ENCODE measurements at regions not wholly inside any gene's neighbourhood (a gene's known extent, or its start where the extent isn't known, plus 50 kb on each side); places are given as distances from the start of the nearest gene placed in this dataset.

GRCh38 chr5:98365126-98365525 is 408.3 kb upstream of the RGMB start:
- TF ChIP-seq AEBP2 (tag by site-specific recombination; IDR thresholded peaks at IDR 0.05; ENCODE audit: borderline replicate concordance) (no peak), ZNF184 (tag by site-specific recombination; IDR thresholded peaks at IDR 0.05) (no peak), ZNF404 (tag by site-specific recombination; IDR thresholded peaks at IDR 0.05) (no peak), CTCF (tag by site-specific recombination; IDR thresholded peaks at IDR 0.05) (no peak), PRDM4 (tag by site-specific recombination; IDR thresholded peaks at IDR 0.05) (no peak), BCL11B (tag by site-specific recombination; IDR thresholded peaks at IDR 0.05; ENCODE audit: low read depth) (no peak), ZSCAN30 (tag by site-specific recombination; IDR thresholded peaks at IDR 0.05) (no peak), ZNF701 (tag by site-specific recombination; IDR thresholded peaks at IDR 0.05) (no peak), HIC1 (tag by site-specific recombination; IDR thresholded peaks at IDR 0.05) (no peak), ZNF785 (tag by site-specific recombination; IDR thresholded peaks at IDR 0.05) (no peak), REST (tag by site-specific recombination; IDR thresholded peaks at IDR 0.05) (no peak), ZFP3 (tag by site-specific recombination; IDR thresholded peaks at IDR 0.05; ENCODE audit: low read depth) (no peak), ZNF138 (tag by site-specific recombination; IDR thresholded peaks at IDR 0.05; ENCODE audit: borderline replicate concordance) (no peak)
